GM21526 (cell line): ENCODE measurements at regions not wholly inside any gene's neighbourhood (a gene's known extent, or its start where the extent isn't known, plus 50 kb on each side); places are given as distances from the start of the nearest gene placed in this dataset.
"Not testable (repeated sequence)": the region's sequence is repeated elsewhere in the genome, so short reads cannot be mapped to it uniquely, and the experiment has no call there.

ENCODE experiments used
- ATAC-seq: cut with Tn5 transposase; IDR thresholded peaks from one replicate; pipeline ENCODE4 v1.9.1; 2021; ENCODE audit warnings: moderate library complexity; ENCODE audit not compliant: unreplicated experiment, low FRiP score

GRCh38 chr5:124560370-124560769 lies 186.1 kb downstream of the ZNF608 start:
- ATAC-seq, result no peak

GRCh38 chr5:124557761-124558160 lies 188.7 kb downstream of the ZNF608 start:
- ATAC-seq, result no peak

GRCh38 chr5:124554746-124555578 lies 191.5 kb downstream of the ZNF608 start:
- ATAC-seq, result no peak

- ATAC-seq, result no peak
These were observed 192.5 kb downstream of the ZNF608 start for GRCh38 chr5:124553911-124554310.

GRCh38 chr5:124552526-124552925 lies 193.9 kb downstream of the ZNF608 start:
- ATAC-seq, result no peak

GRCh38 chr5:124551939-124552279 lies 194.5 kb downstream of the ZNF608 start:
- no peak for ATAC-seq

- no peak for ATAC-seq
These were observed 195.7 kb downstream of the ZNF608 start for GRCh38 chr5:124550731-124551130.

GRCh38 chr5:124549891-124550436 lies 196.5 kb downstream of the ZNF608 start:
- no peak for ATAC-seq

GRCh38 chr5:124546643-124547042 lies 199.8 kb downstream of the ZNF608 start:
- ATAC-seq, result no peak

GRCh38 chr5:124544366-124545055 lies 201.9 kb downstream of the ZNF608 start:
- peak; percentile 95 for ATAC-seq

GRCh38 chr5:124538931-124539330 lies 207.5 kb downstream of the ZNF608 start:
- ATAC-seq, result no peak

GRCh38 chr5:124538191-124538590 lies 208.2 kb downstream of the ZNF608 start:
- ATAC-seq, result no peak

- no peak for ATAC-seq
These were observed 208.9 kb downstream of the ZNF608 start for GRCh38 chr5:124537522-124537921.

GRCh38 chr5:124537107-124537506 lies 209.3 kb downstream of the ZNF608 start:
- ATAC-seq, result no peak

- no peak for ATAC-seq
These were observed 210.1 kb downstream of the ZNF608 start for GRCh38 chr5:124536333-124536732.

GRCh38 chr5:124530916-124531315 lies 215.5 kb downstream of the ZNF608 start:
- no peak for ATAC-seq

- ATAC-seq, result no peak
These were observed 217.6 kb downstream of the ZNF608 start for GRCh38 chr5:124528838-124529237.

- no peak for ATAC-seq
These were observed 219.0 kb downstream of the ZNF608 start for GRCh38 chr5:124527220-124527991.

- not testable (repeated sequence) for ATAC-seq
These were observed 220.4 kb downstream of the ZNF608 start for GRCh38 chr5:124526079-124526478.

- ATAC-seq, result peak; percentile 96
These were observed 221.7 kb downstream of the ZNF608 start for GRCh38 chr5:124524552-124525232.
